Upper lobe of left lung (tissue), 4 donors: ENCODE measurements at regions not wholly inside any gene's neighbourhood (a gene's known extent, or its start where the extent isn't known, plus 50 kb on each side); places are given as distances from the start of the nearest gene placed in this dataset.

Source experiments
- CTCF ChIP-seq, 6 experiments: fragments of 450-650 bp in 4 of 6; fragments of 200-600 bp in 2 of 6; sonication (generic) in 2 of 6; IDR thresholded peaks; one replicate each; pipeline ENCODE4 v1.5.1; 2016 to 2019; ENCODE audit warnings: antibody characterized with exemption in 6 of 6
- EP300 ChIP-seq, 4 donors: sonication (generic); formaldehyde crosslinking; IDR thresholded peaks; one replicate each; pipeline ENCODE4 v1.5.1; 2017; ENCODE audit warnings: antibody characterized with exemption in 4 of 4, control low read depth in 2 of 4
- POLR2A ChIP-seq, 4 donors: fragments of 450-650 bp; IDR thresholded peaks; one replicate each; pipeline ENCODE4 v1.5.1; 2016 to 2017; ENCODE audit warnings: antibody characterized with exemption in 4 of 4, mild to moderate bottlenecking in 2 of 4
- POLR2AphosphoS5 ChIP-seq, 2 donors: sonication (generic); formaldehyde crosslinking; IDR thresholded peaks; one replicate each; pipeline ENCODE4 v1.5.1; 2017; ENCODE audit warnings: antibody characterized with exemption in 2 of 2

- TF ChIP-seq CTCF (IDR thresholded peaks at IDR 0.05) (no peak), POLR2AphosphoS5 (IDR thresholded peaks at IDR 0.05) (no peak), EP300 (IDR thresholded peaks at IDR 0.05) (no peak), POLR2A (IDR thresholded peaks at IDR 0.05) (no peak)
These were observed 1313.5 kb upstream of the TMEM132C start for GRCh38 chr12:126953365-126953889.
